ENCODE measurements at regions not wholly inside any gene's neighbourhood (a gene's known extent, or its start where the extent isn't known, plus 50 kb on each side); places are given as distances from the start of the nearest gene placed in this dataset.

DNA sequence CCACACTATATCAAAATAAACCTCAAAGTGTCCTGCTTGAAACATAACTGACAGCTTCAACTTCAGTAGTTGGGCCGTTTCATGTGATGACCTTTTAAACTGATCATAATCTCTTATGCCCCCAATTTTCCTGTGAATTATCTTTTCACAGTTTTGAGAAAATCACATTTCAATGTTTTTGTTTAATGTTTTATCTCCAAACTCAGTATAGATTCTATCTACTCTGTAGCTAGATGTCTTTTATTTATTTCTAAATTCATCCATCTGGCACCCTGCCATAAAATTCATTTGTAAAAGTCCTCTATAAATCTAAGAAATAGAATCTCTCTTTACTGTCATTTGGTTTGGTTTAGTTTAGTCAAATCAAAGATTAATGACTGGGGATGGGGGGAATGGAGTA lies 557.3 kb downstream of the ANKRD50 start:
- no peak for TF ChIP-seq EZH2phosphoT487 (IDR thresholded peaks at IDR 0.05; ENCODE audit: borderline replicate concordance, low read length)
- TF ChIP-seq, protein P1, sequence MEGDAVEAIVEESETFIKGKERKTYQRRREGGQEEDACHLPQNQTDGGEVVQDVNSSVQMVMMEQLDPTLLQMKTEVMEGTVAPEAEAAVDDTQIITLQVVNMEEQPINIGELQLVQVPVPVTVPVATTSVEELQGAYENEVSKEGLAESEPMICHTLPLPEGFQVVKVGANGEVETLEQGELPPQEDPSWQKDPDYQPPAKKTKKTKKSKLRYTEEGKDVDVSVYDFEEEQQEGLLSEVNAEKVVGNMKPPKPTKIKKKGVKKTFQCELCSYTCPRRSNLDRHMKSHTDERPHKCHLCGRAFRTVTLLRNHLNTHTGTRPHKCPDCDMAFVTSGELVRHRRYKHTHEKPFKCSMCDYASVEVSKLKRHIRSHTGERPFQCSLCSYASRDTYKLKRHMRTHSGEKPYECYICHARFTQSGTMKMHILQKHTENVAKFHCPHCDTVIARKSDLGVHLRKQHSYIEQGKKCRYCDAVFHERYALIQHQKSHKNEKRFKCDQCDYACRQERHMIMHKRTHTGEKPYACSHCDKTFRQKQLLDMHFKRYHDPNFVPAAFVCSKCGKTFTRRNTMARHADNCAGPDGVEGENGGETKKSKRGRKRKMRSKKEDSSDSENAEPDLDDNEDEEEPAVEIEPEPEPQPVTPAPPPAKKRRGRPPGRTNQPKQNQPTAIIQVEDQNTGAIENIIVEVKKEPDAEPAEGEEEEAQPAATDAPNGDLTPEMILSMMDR (IDR thresholded peaks at IDR 0.05; ENCODE audit: low read depth, low read length, poor library complexity, severe bottlenecking) = no peak

All from DOHH2 (cell line).